CD4-positive, CD25-positive, alpha-beta regulatory T cell (primary cell): ENCODE measurements at regions not wholly inside any gene's neighbourhood (a gene's known extent, or its start where the extent isn't known, plus 50 kb on each side); places are given as distances from the start of the nearest gene placed in this dataset.
"Not testable (repeated sequence)": the region's sequence is repeated elsewhere in the genome, so short reads cannot be mapped to it uniquely, and the experiment has no call there.

Source experiments
- ATAC-seq, 2 donors: fragments of 150-1000 bp; cut with Tn5 transposase; one replicate each; pipeline ENCODE4 v1.10.0; 2021; ENCODE audit warnings: low read depth in 2 of 2, moderate number of reproducible peaks in 2 of 2, moderate library complexity in 1 of 2
- DNase-seq, 3 donors: peaks; one replicate each; pipeline versions ENCODE4 v3.0.0 to v3.0.0-alpha.2; 2012 to 2022; ENCODE audit warnings: mixed read lengths in 1 of 3
- H3K27ac ChIP-seq: one replicate; pipeline ENCODE4 v1.7.0; 2013; ENCODE audit warnings: mild to moderate bottlenecking, low read length; ENCODE audit not compliant: insufficient read depth, poor library complexity, severe bottlenecking
- H3K27me3 ChIP-seq: one replicate; pipeline ENCODE4 v1.7.0; 2013; ENCODE audit warnings: low read length; ENCODE audit not compliant: control insufficient read depth, insufficient read depth
- H3K36me3 ChIP-seq: one replicate; pipeline ENCODE4 v1.7.0; 2013; ENCODE audit warnings: mild to moderate bottlenecking, low read length, moderate library complexity; ENCODE audit not compliant: control insufficient read depth, insufficient read depth
- H3K4me1 ChIP-seq: 2 replicates; pipeline ENCODE4 v1.7.0; 2013; ENCODE audit warnings: mild to moderate bottlenecking, low read length; ENCODE audit not compliant: insufficient read depth, control insufficient read depth, poor library complexity, severe bottlenecking
- H3K4me3 ChIP-seq: one replicate; pipeline ENCODE4 v1.7.0; 2013; ENCODE audit warnings: low read depth, mild to moderate bottlenecking, low read length, moderate library complexity
- H3K9me3 ChIP-seq, 2 experiments: 1 replicate in 1 of 2; 2 replicates in 1 of 2; pipeline ENCODE4 v1.7.0; 2013; ENCODE audit warnings: low read length in 2 of 2, mild to moderate bottlenecking in 1 of 2, moderate library complexity in 1 of 2; ENCODE audit not compliant: control insufficient read depth in 2 of 2
- H3K27ac Mint-ChIP-seq, 3 donors: one replicate each; pipeline ENCODE4 v1.8.0; 2020 to 2022; ENCODE audit warnings: mild to moderate bottlenecking in 3 of 3, mixed read lengths in 3 of 3, moderate library complexity in 2 of 3
- H3K27me3 Mint-ChIP-seq: one replicate; pipeline ENCODE4 v1.8.0; 2022; ENCODE audit warnings: mild to moderate bottlenecking, mixed read lengths
- H3K36me3 Mint-ChIP-seq: one replicate; pipeline ENCODE4 v1.8.0; 2020; ENCODE audit warnings: mixed read lengths
- H3K4me1 Mint-ChIP-seq, 4 donors: one replicate each; pipeline ENCODE4 v1.8.0; 2020 to 2022; ENCODE audit warnings: mixed read lengths in 4 of 4, mild to moderate bottlenecking in 1 of 4
- H3K4me3 Mint-ChIP-seq, 4 donors: one replicate each; pipeline ENCODE4 v1.8.0; 2020 to 2022; ENCODE audit warnings: mild to moderate bottlenecking in 4 of 4, mixed read lengths in 4 of 4, moderate library complexity in 3 of 4
- H3K9me3 Mint-ChIP-seq, 7 donors: one replicate each; pipeline ENCODE4 v1.8.0; 2020 to 2022; ENCODE audit warnings: mixed read lengths in 7 of 7, mild to moderate bottlenecking in 3 of 7, moderate library complexity in 2 of 7

- H3K27ac Mint-ChIP-seq, result no peak overlapping the region
- H3K36me3 Mint-ChIP-seq, result peaks cover 5% of the 10 kb centered on the region
- H3K4me1 ChIP-seq, result no peaks in the 10 kb centered on the region
- H3K27ac ChIP-seq, result no peak overlapping the region
- ATAC-seq (no peak), DNase-seq (no peak)
- H3K4me1 Mint-ChIP-seq, result peaks cover 0 to 2% (median 0%) of the 10 kb centered on the region in 4 donors
- peaks cover 8% of the 10 kb centered on the region for H3K27me3 Mint-ChIP-seq
- H3K9me3 ChIP-seq, result peaks cover 0 to 3% of the 10 kb centered on the region in 2 experiments
- no peak overlapping the region for H3K4me3 ChIP-seq
- no peaks in the 10 kb centered on the region for H3K36me3 ChIP-seq
- H3K4me3 Mint-ChIP-seq, result no peak overlapping the region
- H3K9me3 Mint-ChIP-seq, result peaks cover 1 to 11% (median 7%) of the 10 kb centered on the region in 7 donors
- no peaks in the 10 kb centered on the region for H3K27me3 ChIP-seq
These were observed 99.4 kb upstream of the CDC42EP3 start for GRCh38 chr2:37770797-37771196.

GRCh38 chr2:37771600-37772088 is 100.2 kb upstream of the CDC42EP3 start:
- Histone ChIP-seq H3K4me3 (no peak overlapping the region), H3K9me3 (peaks cover 0 to 3% of the 10 kb centered on the region in 2 experiments), H3K4me1 (no peaks in the 10 kb centered on the region), H3K27ac (no peak overlapping the region), H3K36me3 (no peaks in the 10 kb centered on the region), H3K27me3 (no peaks in the 10 kb centered on the region)
- peaks cover 1 to 11% (median 5%) of the 10 kb centered on the region in 7 donors for H3K9me3 Mint-ChIP-seq
- H3K27ac Mint-ChIP-seq, result no peak overlapping the region
- H3K4me3 Mint-ChIP-seq, result no peak overlapping the region
- H3K36me3 Mint-ChIP-seq, result peaks cover 5% of the 10 kb centered on the region
- H3K27me3 Mint-ChIP-seq, result peaks cover 8% of the 10 kb centered on the region
- peaks cover 0 to 2% (median 0%) of the 10 kb centered on the region in 4 donors for H3K4me1 Mint-ChIP-seq
- ATAC-seq (no peak), DNase-seq (no peak)

- Histone ChIP-seq H3K4me1 (no peaks in the 10 kb centered on the region), H3K9me3 (peaks cover 0 to 3% of the 10 kb centered on the region in 2 experiments), H3K36me3 (no peaks in the 10 kb centered on the region), H3K27ac (no peak overlapping the region), H3K27me3 (no peaks in the 10 kb centered on the region), H3K4me3 (no peak overlapping the region)
- Mint-ChIP-seq H3K27ac (no peak overlapping the region), H3K36me3 (peaks cover 5% of the 10 kb centered on the region), H3K9me3 (peaks cover 1 to 11% (median 5%) of the 10 kb centered on the region in 7 donors), H3K27me3 (peaks cover 4% of the 10 kb centered on the region), H3K4me1 (no peaks in the 10 kb centered on the region), H3K4me3 (no peak overlapping the region)
- ATAC-seq (no peak), DNase-seq (no peak)
These were observed 102.1 kb upstream of the CDC42EP3 start for GRCh38 chr2:37773371-37774130.

- ATAC-seq, H3K4me3 ChIP-seq, H3K36me3 ChIP-seq, H3K27ac Mint-ChIP-seq, H3K27me3 ChIP-seq, H3K27me3 Mint-ChIP-seq, H3K4me1 ChIP-seq, H3K4me1 Mint-ChIP-seq, H3K27ac ChIP-seq, H3K9me3 ChIP-seq, H3K4me3 Mint-ChIP-seq, H3K36me3 Mint-ChIP-seq, DNase-seq: not testable (repeated sequence)
- H3K9me3 Mint-ChIP-seq, result peaks cover 2 to 11% (median 5%) of the 10 kb centered on the region in 7 donors
These were observed 102.9 kb upstream of the CDC42EP3 start for GRCh38 chr2:37774171-37774944.

- Histone ChIP-seq H3K27me3 (no peaks in the 10 kb centered on the region), H3K9me3 (peaks cover 0 to 3% of the 10 kb centered on the region in 2 experiments), H3K4me1 (no peaks in the 10 kb centered on the region), H3K27ac (no peak overlapping the region), H3K4me3 (no peak overlapping the region), H3K36me3 (no peaks in the 10 kb centered on the region)
- peaks cover 5% of the 10 kb centered on the region for H3K36me3 Mint-ChIP-seq
- H3K27ac Mint-ChIP-seq, result no peak overlapping the region
- DNase-seq, result no peak
- peaks cover 4% of the 10 kb centered on the region for H3K27me3 Mint-ChIP-seq
- H3K4me1 Mint-ChIP-seq, result no peaks in the 10 kb centered on the region
- ATAC-seq, result no peak
- peaks cover 2 to 11% (median 5%) of the 10 kb centered on the region in 7 donors for H3K9me3 Mint-ChIP-seq
- no peak overlapping the region for H3K4me3 Mint-ChIP-seq
These were observed 103.8 kb upstream of the CDC42EP3 start for GRCh38 chr2:37774976-37775907.

GRCh38 chr2:37775908-37776250 is 104.4 kb upstream of the CDC42EP3 start:
- H3K36me3 Mint-ChIP-seq, result peaks cover 5% of the 10 kb centered on the region

GRCh38 chr2:37776487-37776886 is 105.0 kb upstream of the CDC42EP3 start:
- no peak overlapping the region for H3K27ac ChIP-seq
- ATAC-seq (no peak), DNase-seq (no peak)
- no peaks in the 10 kb centered on the region for H3K27me3 ChIP-seq
- no peaks in the 10 kb centered on the region for H3K4me1 ChIP-seq
- Mint-ChIP-seq H3K9me3 (peaks cover 2 to 11% (median 5%) of the 10 kb centered on the region in 7 donors), H3K27me3 (peaks cover 4% of the 10 kb centered on the region), H3K4me1 (no peaks in the 10 kb centered on the region), H3K27ac (no peak overlapping the region), H3K4me3 (no peak overlapping the region), H3K36me3 (no peaks in the 10 kb centered on the region)
- no peaks in the 10 kb centered on the region for H3K36me3 ChIP-seq
- H3K4me3 ChIP-seq, result no peak overlapping the region
- peaks cover 0 to 3% of the 10 kb centered on the region in 2 experiments for H3K9me3 ChIP-seq

More at GRCh38 chr2:37775908-37776250, 104.4 kb upstream of the CDC42EP3 start:
- Mint-ChIP-seq H3K4me1 (no peaks in the 10 kb centered on the region), H3K27me3 (peaks cover 4% of the 10 kb centered on the region), H3K4me3 (no peak overlapping the region), H3K27ac (no peak overlapping the region), H3K9me3 (peaks cover 2 to 11% (median 5%) of the 10 kb centered on the region in 7 donors)
- no peak overlapping the region for H3K4me3 ChIP-seq
- H3K27ac ChIP-seq, result no peak overlapping the region
- peaks cover 0 to 3% of the 10 kb centered on the region in 2 experiments for H3K9me3 ChIP-seq
- ATAC-seq, result no peak
- H3K27me3 ChIP-seq, result no peaks in the 10 kb centered on the region
- no peak for DNase-seq
- no peaks in the 10 kb centered on the region for H3K36me3 ChIP-seq
- no peaks in the 10 kb centered on the region for H3K4me1 ChIP-seq
